SK-N-SH (cell line): ENCODE measurements at regions not wholly inside any gene's neighbourhood (a gene's known extent, or its start where the extent isn't known, plus 50 kb on each side); places are given as distances from the start of the nearest gene placed in this dataset.
"Not testable (repeated sequence)": the region's sequence is repeated elsewhere in the genome, so short reads cannot be mapped to it uniquely, and the experiment has no call there.

Source experiments
- EZH2phosphoT487 ChIP-seq: fragments of 200-600 bp; sonication (generic); IDR thresholded peaks from 2 replicates; pipeline ENCODE4 v1.6.1; 2017; ENCODE audit warnings: low read depth, mixed run types, mild to moderate bottlenecking, antibody characterized with exemption, moderate library complexity, borderline replicate concordance
- GATA2 ChIP-seq: sonication (generic); formaldehyde crosslinking; IDR thresholded peaks from 2 replicates; pipeline ENCODE4 v1.5.0; 2020; ENCODE audit warnings: mild to moderate bottlenecking, missing genetic modification reagents
- POLR2AphosphoS5 ChIP-seq: IDR thresholded peaks from 2 replicates; pipeline ENCODE4 v1.6.1; 2012; ENCODE audit warnings: low read depth, low read length
- RAD21 ChIP-seq: IDR thresholded peaks from 2 replicates; pipeline ENCODE4 v1.6.1; 2012; ENCODE audit warnings: mild to moderate bottlenecking, low read length
- TF ChIP-seq, protein P1 (sequence below): fragments of 200-600 bp; sonication (generic); IDR thresholded peaks from 2 replicates; pipeline ENCODE4 v1.6.1; 2017; ENCODE audit warnings: antibody characterized with exemption, mild to moderate bottlenecking, moderate library complexity
- TF ChIP-seq, protein P2 (sequence below): fragments of 150-350 bp; IDR thresholded peaks from 2 replicates; pipeline ENCODE4 v1.6.1; 2016; ENCODE audit warnings: mild to moderate bottlenecking, low read depth, low read length
- TF ChIP-seq, protein P3 (sequence below): fragments of 150-350 bp; IDR thresholded peaks from 2 replicates; pipeline ENCODE4 v1.6.1; 2017; ENCODE audit warnings: antibody characterized with exemption, low read length, low read depth, borderline replicate concordance

DNA sequence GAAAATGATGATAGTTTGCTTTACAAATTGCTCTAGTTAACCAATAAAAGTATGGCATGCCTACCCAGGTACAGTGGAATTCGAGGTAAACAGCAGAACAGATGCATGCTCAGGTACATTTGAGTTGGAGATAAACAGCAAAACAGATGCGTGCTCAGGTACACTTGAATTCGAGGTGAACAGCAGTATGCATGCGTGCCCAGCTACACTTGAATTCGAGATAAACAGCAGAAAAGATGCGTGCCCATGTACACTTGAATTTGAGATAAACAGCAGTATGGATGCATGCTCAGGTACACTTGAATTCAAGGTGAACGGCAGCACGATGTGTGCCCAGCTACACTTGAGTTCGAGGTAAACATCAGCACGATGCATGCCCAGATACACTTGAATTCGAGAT, 155.2 kb upstream of the TPTE start:
- TF ChIP-seq POLR2AphosphoS5, EZH2phosphoT487, RAD21, GATA2: not testable (repeated sequence)
- TF ChIP-seq, protein P1, sequence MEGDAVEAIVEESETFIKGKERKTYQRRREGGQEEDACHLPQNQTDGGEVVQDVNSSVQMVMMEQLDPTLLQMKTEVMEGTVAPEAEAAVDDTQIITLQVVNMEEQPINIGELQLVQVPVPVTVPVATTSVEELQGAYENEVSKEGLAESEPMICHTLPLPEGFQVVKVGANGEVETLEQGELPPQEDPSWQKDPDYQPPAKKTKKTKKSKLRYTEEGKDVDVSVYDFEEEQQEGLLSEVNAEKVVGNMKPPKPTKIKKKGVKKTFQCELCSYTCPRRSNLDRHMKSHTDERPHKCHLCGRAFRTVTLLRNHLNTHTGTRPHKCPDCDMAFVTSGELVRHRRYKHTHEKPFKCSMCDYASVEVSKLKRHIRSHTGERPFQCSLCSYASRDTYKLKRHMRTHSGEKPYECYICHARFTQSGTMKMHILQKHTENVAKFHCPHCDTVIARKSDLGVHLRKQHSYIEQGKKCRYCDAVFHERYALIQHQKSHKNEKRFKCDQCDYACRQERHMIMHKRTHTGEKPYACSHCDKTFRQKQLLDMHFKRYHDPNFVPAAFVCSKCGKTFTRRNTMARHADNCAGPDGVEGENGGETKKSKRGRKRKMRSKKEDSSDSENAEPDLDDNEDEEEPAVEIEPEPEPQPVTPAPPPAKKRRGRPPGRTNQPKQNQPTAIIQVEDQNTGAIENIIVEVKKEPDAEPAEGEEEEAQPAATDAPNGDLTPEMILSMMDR = not testable (repeated sequence)
- TF ChIP-seq, protein P2, sequence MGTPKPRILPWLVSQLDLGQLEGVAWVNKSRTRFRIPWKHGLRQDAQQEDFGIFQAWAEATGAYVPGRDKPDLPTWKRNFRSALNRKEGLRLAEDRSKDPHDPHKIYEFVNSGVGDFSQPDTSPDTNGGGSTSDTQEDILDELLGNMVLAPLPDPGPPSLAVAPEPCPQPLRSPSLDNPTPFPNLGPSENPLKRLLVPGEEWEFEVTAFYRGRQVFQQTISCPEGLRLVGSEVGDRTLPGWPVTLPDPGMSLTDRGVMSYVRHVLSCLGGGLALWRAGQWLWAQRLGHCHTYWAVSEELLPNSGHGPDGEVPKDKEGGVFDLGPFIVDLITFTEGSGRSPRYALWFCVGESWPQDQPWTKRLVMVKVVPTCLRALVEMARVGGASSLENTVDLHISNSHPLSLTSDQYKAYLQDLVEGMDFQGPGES = not testable (repeated sequence)
- TF ChIP-seq, protein P3, sequence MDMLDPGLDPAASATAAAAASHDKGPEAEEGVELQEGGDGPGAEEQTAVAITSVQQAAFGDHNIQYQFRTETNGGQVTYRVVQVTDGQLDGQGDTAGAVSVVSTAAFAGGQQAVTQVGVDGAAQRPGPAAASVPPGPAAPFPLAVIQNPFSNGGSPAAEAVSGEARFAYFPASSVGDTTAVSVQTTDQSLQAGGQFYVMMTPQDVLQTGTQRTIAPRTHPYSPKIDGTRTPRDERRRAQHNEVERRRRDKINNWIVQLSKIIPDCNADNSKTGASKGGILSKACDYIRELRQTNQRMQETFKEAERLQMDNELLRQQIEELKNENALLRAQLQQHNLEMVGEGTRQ = not testable (repeated sequence)
